Caki2 (cell line): ENCODE measurements at regions not wholly inside any gene's neighbourhood (a gene's known extent, or its start where the extent isn't known, plus 50 kb on each side); places are given as distances from the start of the nearest gene placed in this dataset.
"Not testable (repeated sequence)": the region's sequence is repeated elsewhere in the genome, so short reads cannot be mapped to it uniquely, and the experiment has no call there.

ENCODE experiments used
- DNase-seq: peaks from one replicate; pipeline ENCODE4 v3.0.0-alpha.2; 2015; ENCODE audit warnings: low read depth
- in situ Hi-C: cut with HindIII; loops from 2 replicates; pipeline ENCODE4 v1.10.0; 2016; ENCODE audit warnings: low sequenced_read_pairs, low pct_unique_long_range_greater_than_20kb, mixed read lengths

- DNase-seq: no peak
Measured at GRCh38 chr18:30852980-30853379, 189.6 kb downstream of the DSC3 start.

GRCh38 chr18:30852541-30852940 is 190.0 kb downstream of the DSC3 start:
- in situ Hi-C loops: no loop called here
- no peak for DNase-seq

More at GRCh38 chr18:30852980-30853379, 189.6 kb downstream of the DSC3 start:
- in situ Hi-C loops: no loop called here

- DNase-seq, in situ Hi-C loops: not testable (repeated sequence)
Measured at GRCh38 chr18:30839056-30839561, 203.4 kb downstream of the DSC3 start.

GRCh38 chr18:30828700-30829099 is 213.8 kb downstream of the DSC3 start:
- no peak for DNase-seq

GRCh38 chr18:30819619-30820018 is 222.9 kb downstream of the DSC3 start:
- in situ Hi-C loops: no loop called here
- no peak for DNase-seq

More at GRCh38 chr18:30828700-30829099, 213.8 kb downstream of the DSC3 start:
- in situ Hi-C loops: no loop called here

- DNase-seq: no peak
- in situ Hi-C loops: no loop called here
Measured at GRCh38 chr18:30814446-30814845, 228.1 kb downstream of the DSC3 start.

- in situ Hi-C loops: no loop called here
- DNase-seq: no peak
Measured at GRCh38 chr18:30811580-30811979, 231.0 kb downstream of the DSC3 start.

GRCh38 chr18:30810580-30810979 is 232.0 kb downstream of the DSC3 start:
- in situ Hi-C loops: no loop called here
- DNase-seq: no peak

GRCh38 chr18:30806823-30807222 is 235.7 kb downstream of the DSC3 start:
- DNase-seq: no peak
- in situ Hi-C loops: no loop called here

- no peak for DNase-seq
- in situ Hi-C loops: no loop called here
Measured at GRCh38 chr18:30800800-30801199, 241.7 kb downstream of the DSC3 start.

GRCh38 chr18:30792051-30792450 is 250.5 kb downstream of the DSC3 start:
- DNase-seq: no peak
- in situ Hi-C loops: no loop called here

- DNase-seq, in situ Hi-C loops: not testable (repeated sequence)
Measured at GRCh38 chr18:30788411-30788991, 254.0 kb downstream of the DSC3 start.

- in situ Hi-C loops: no loop called here
- no peak for DNase-seq
Measured at GRCh38 chr18:30787410-30787809, 255.1 kb downstream of the DSC3 start.

- DNase-seq: no peak
- in situ Hi-C loops: no loop called here
Measured at GRCh38 chr18:30781601-30782000, 260.9 kb downstream of the DSC3 start.

GRCh38 chr18:30775629-30776028 is 266.9 kb downstream of the DSC3 start:
- DNase-seq: no peak
- in situ Hi-C loops: no loop called here

GRCh38 chr18:30772170-30772569 is 270.4 kb downstream of the DSC3 start:
- peak; percentile 0 for DNase-seq
- in situ Hi-C loops: not testable (repeated sequence)

GRCh38 chr18:30766053-30766452 is 276.5 kb downstream of the DSC3 start:
- in situ Hi-C loops: no loop called here
- DNase-seq: no peak

GRCh38 chr18:30765247-30765646 is 277.3 kb downstream of the DSC3 start:
- in situ Hi-C loops: no loop called here
- DNase-seq: no peak

GRCh38 chr18:30763902-30764350 is 278.6 kb downstream of the DSC3 start:
- no peak for DNase-seq
- in situ Hi-C loops: no loop called here

GRCh38 chr18:30754846-30755245 is 287.7 kb downstream of the DSC3 start:
- in situ Hi-C loops: no loop called here
- no peak for DNase-seq
